Cardiac muscle cell (in vitro differentiated cells and primary cell): ENCODE measurements at regions not wholly inside any gene's neighbourhood (a gene's known extent, or its start where the extent isn't known, plus 50 kb on each side); places are given as distances from the start of the nearest gene placed in this dataset.

Source experiments
- DNase-seq, 2 donors: peaks; one replicate each; pipeline versions ENCODE4 v3.0.0 to v3.0.0-alpha.2; 2010 to 2017; ENCODE audit warnings: low read depth in 1 of 2, low spot score in 1 of 2
- H3K27ac ChIP-seq: fragments of 200-600 bp; sonication (generic); 2 replicates; pipeline ENCODE4 v1.5.1; 2016
- H3K27me3 ChIP-seq: fragments of 200-600 bp; sonication (generic); 2 replicates; pipeline ENCODE4 v1.6.0; 2016; ENCODE audit warnings: control low read depth
- H3K36me3 ChIP-seq: fragments of 200-600 bp; sonication (generic); 2 replicates; pipeline ENCODE4 v1.5.1; 2016; ENCODE audit warnings: control low read depth
- H3K4me1 ChIP-seq: fragments of 200-600 bp; sonication (generic); 2 replicates; pipeline ENCODE4 v1.8.1; 2017; ENCODE audit warnings: low read depth, mild to moderate bottlenecking, mixed run types
- H3K4me3 ChIP-seq: fragments of 200-600 bp; sonication (generic); 2 replicates; pipeline ENCODE4 v1.5.1; 2016; ENCODE audit warnings: mild to moderate bottlenecking
- H3K9me3 ChIP-seq: fragments of 200-600 bp; sonication (generic); 2 replicates; pipeline ENCODE4 v1.5.1; 2017; ENCODE audit warnings: low read depth, mild to moderate bottlenecking, control low read depth
- TF ChIP-seq, protein P1 (sequence below): IDR thresholded peaks from 2 replicates; pipeline ENCODE4 v1.5.1; 2012; ENCODE audit warnings: low read depth, mild to moderate bottlenecking, low read length

DNA sequence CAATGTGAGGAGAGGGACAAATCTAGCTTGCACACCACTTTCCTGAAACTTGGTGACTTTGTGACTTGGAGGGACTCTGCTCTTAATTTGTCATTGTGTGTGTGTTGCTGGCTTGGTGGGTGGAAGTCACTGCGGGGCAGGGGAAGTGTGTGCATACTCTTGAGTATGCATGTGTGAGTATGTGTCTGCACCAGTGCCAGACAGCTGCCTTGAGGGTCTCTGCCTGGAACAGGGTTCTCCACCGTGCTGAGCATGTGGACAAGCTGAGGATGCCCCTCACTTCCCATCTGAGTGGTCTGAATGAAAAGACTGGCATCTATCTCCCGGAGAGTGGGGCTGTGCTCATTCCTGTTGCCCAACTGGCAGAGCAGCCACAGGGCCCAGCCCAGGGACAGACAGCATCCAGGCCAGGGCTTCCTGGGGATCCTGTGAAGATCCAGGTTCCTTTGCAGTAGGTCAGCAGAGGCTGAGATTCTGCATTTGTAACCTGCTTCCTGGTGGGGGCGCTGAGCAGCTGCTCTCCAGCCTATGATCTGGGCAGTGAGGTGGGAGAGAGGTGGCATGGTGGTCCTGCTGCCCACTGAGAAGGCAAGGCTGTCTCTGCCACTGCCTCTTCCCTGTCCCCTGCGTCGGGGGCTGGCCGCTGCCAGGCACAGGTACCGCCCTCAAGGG lies 138.9 kb upstream of the HAAO start:
- TF ChIP-seq, protein P1, sequence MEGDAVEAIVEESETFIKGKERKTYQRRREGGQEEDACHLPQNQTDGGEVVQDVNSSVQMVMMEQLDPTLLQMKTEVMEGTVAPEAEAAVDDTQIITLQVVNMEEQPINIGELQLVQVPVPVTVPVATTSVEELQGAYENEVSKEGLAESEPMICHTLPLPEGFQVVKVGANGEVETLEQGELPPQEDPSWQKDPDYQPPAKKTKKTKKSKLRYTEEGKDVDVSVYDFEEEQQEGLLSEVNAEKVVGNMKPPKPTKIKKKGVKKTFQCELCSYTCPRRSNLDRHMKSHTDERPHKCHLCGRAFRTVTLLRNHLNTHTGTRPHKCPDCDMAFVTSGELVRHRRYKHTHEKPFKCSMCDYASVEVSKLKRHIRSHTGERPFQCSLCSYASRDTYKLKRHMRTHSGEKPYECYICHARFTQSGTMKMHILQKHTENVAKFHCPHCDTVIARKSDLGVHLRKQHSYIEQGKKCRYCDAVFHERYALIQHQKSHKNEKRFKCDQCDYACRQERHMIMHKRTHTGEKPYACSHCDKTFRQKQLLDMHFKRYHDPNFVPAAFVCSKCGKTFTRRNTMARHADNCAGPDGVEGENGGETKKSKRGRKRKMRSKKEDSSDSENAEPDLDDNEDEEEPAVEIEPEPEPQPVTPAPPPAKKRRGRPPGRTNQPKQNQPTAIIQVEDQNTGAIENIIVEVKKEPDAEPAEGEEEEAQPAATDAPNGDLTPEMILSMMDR: peak; percentile 35
- Histone ChIP-seq H3K4me3 (no peak overlapping the region), H3K4me1 (peaks cover 40% of the 10 kb centered on the region), H3K27me3 (no peaks in the 10 kb centered on the region), H3K9me3 (no peaks in the 10 kb centered on the region), H3K27ac (peak overlapping the region; percentile 47), H3K36me3 (no peaks in the 10 kb centered on the region)
- DNase-seq: peak in 1 of 2 donors; percentile 32

DNA sequence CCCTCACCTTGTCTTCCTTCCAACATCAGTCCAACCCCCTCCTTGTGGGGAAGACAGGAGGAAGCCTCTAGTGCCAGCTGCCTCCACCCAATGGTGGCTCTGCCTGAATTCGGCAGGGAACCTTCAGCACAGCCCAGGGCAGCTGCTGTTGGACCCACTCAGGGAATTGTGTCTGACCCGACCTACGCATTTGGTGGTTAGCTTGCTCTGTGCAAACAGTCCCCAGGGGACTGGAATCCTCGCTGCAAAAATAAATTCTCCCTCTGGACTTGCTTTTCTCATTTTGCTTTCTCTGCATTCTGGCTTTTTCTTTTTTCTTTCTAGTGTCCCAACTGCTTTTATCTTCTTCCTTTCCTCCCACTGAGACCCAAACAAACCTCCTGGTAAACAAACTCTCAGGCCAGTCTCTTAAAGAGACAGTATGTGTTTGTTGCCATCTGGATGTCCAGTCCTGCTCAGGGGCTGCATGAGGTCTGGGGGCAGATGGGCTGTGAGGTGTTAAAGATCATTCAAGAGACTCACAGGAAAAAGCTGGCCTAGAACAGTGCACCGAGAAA lies 137.7 kb upstream of the HAAO start:
- Histone ChIP-seq H3K4me1 (peaks cover 48% of the 10 kb centered on the region), H3K4me3 (no peak overlapping the region), H3K36me3 (no peaks in the 10 kb centered on the region), H3K27me3 (no peaks in the 10 kb centered on the region), H3K27ac (no peak overlapping the region), H3K9me3 (no peaks in the 10 kb centered on the region)
- TF ChIP-seq, protein P1: no peak
- DNase-seq: peak in 1 of 2 donors; percentile 95

DNA sequence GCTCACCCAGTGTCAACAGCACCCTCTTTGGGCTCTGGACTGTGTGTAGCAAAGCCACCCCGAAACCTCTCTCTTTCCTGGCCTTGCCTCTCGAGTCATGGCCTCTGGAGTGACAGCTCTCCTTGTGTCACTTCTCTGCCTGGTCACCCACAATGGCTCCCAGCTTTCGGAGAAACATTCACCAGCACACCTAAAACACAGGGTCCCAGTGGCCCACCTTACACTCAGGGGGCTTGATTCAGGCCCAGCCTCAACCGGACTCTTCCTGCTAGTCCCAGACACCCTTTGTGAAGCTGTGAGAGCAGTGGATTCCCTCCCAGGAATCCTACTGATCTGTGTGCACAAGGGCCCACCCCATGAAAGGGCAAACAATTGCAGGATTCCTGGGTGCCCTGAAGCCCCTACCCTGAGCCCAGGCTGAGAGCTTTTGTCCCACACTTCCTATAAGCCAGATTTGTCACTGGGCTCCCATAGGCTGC lies 137.2 kb upstream of the HAAO start:
- H3K4me1 ChIP-seq: peaks cover 49% of the 10 kb centered on the region
- H3K27me3 ChIP-seq: no peaks in the 10 kb centered on the region
- TF ChIP-seq, protein P1: no peak
- no peak for DNase-seq
- no peaks in the 10 kb centered on the region for H3K9me3 ChIP-seq
- no peak overlapping the region for H3K27ac ChIP-seq
- no peak overlapping the region for H3K4me3 ChIP-seq
- H3K36me3 ChIP-seq: no peaks in the 10 kb centered on the region

DNA sequence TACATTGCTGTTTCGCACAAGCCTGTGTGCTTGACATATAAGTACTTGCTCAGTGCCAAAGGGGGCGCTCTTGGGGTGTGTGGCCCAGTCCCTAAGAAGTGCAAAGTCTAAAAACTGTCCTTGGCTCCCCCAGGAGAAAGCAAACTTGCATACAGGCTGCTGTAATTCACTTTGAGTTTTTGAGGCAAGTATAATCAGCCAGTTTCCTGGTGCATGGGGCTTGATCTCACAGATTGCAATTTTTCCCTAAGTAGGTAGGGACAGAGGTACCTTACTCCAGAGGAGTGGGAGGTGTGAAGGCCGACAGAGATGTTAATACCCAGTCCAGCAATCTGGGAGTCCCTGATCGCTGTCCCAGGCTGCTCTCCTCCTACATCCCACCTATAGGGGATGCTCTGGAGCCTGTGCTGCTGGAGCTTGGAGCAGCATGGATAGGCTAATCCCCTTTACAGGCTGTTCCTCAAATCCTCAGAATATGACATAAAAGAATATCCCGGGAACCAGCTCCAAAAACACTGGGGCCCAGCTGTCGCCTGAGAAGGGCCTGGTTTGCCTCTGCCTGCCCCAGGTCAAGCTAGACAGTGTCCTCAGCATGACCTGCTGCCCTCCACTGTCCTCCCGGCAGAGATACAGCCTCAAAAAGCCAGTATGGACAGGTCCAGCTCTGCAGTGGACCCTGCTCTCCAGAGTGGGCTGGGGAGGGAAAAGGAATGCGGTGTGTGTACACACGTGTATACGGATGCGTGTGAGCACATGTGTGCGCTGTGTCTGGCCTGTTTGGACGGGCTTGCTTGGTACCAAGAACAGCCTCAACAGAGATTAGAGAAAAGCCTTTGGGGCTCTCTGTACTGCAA lies 136.5 kb upstream of the HAAO start:
- peak overlapping the region; percentile 21 for H3K27ac ChIP-seq
- peak; percentile 53 to 65 for DNase-seq
- H3K4me1 ChIP-seq: peaks cover 53% of the 10 kb centered on the region
- H3K4me3 ChIP-seq: no peak overlapping the region
- H3K9me3 ChIP-seq: no peaks in the 10 kb centered on the region
- H3K27me3 ChIP-seq: no peaks in the 10 kb centered on the region
- TF ChIP-seq, protein P1: peak; percentile 64
- H3K36me3 ChIP-seq: no peaks in the 10 kb centered on the region

DNA sequence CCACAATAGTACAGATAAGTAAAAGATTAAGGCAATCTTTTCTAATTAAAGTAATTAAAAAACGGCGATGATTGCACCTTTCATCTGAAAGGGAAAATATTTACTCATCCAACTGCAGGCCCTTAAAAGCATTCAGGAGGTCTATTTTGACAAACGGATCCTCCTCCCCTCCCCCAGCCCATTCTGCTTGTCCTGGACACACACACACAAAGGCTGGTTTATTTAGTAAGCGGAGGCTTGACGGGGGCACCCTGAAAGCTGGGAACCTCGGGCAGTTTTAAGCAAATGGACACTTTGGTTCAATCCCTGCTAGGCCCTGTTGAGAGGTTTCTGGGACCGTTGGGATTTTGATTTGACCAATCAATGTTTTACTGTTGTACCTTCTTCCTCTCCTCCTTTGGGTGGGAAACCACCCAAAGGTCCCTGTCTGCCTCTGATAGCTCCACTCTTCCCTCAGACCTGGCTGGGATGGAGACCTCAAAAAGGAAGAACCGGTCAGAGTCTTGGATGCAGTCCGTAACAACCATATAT lies 135.8 kb upstream of the HAAO start:
- Histone ChIP-seq H3K4me3 (no peak overlapping the region), H3K36me3 (no peaks in the 10 kb centered on the region), H3K27me3 (no peaks in the 10 kb centered on the region), H3K4me1 (peaks cover 53% of the 10 kb centered on the region), H3K9me3 (no peaks in the 10 kb centered on the region), H3K27ac (peak overlapping the region; percentile 21)
- no peak for DNase-seq
- TF ChIP-seq, protein P1: no peak
